ENCODE measurements at regions not wholly inside any gene's neighbourhood (a gene's known extent, or its start where the extent isn't known, plus 50 kb on each side); places are given as distances from the start of the nearest gene placed in this dataset.

DNA sequence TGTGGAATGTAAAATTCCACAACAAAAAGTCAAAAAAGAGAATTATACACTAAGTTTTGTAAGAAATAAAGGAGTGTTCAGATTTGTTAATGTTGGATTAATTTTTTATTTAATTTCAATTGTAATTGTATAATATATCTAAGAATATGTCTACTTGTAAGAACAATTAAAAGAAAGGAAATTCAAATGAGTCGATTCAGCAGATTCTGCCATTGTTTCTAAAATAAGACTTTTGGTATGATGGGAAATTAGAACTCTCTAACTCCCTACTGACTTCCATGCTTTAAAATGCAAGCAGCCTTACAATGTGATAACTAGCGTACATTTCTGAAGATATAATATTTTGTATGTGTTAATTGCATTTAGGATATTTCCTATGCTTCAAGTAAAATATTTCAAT, 395.9 kb upstream of the ZNF717 start:
- no peaks in the 10 kb centered on the region for H3K9me3 ChIP-seq (ENCODE audit: low read depth)
- H3K4me1 ChIP-seq (ENCODE audit: low read depth), result no peaks in the 10 kb centered on the region
- no peak overlapping the region for H3K27ac ChIP-seq
- TF ChIP-seq, protein P1, sequence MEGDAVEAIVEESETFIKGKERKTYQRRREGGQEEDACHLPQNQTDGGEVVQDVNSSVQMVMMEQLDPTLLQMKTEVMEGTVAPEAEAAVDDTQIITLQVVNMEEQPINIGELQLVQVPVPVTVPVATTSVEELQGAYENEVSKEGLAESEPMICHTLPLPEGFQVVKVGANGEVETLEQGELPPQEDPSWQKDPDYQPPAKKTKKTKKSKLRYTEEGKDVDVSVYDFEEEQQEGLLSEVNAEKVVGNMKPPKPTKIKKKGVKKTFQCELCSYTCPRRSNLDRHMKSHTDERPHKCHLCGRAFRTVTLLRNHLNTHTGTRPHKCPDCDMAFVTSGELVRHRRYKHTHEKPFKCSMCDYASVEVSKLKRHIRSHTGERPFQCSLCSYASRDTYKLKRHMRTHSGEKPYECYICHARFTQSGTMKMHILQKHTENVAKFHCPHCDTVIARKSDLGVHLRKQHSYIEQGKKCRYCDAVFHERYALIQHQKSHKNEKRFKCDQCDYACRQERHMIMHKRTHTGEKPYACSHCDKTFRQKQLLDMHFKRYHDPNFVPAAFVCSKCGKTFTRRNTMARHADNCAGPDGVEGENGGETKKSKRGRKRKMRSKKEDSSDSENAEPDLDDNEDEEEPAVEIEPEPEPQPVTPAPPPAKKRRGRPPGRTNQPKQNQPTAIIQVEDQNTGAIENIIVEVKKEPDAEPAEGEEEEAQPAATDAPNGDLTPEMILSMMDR (IDR thresholded peaks at IDR 0.05; ENCODE audit: low read depth, low read length), result no peak
- H3K36me3 ChIP-seq, result no peaks in the 10 kb centered on the region
- H3K4me3 ChIP-seq, result no peak overlapping the region
- DNase-seq (ENCODE audit: low read depth in 1 of 2, low spot score in 1 of 2), result no peak
- H3K27me3 ChIP-seq, result peaks cover 14% of the 10 kb centered on the region

DNA sequence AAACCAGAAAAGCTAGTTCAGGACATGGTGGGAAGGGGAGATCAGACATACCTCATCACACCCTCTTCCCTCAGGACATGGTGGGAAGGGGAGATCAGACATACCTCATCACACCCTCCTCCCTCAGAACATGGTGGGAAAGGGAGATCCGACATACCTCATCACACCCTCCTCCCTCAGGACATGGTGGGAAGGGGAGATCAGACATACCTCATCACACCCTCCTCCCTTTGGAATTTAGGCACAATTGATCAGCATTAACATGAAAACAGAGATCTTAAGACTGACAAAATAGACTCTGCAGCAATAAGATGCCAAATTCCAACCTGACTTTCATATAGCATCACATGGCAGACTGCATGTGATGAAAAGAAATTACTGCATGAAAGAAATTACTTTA, 412.7 kb upstream of the ZNF717 start:
- TF ChIP-seq, protein P1 (IDR thresholded peaks at IDR 0.05; ENCODE audit: low read depth, low read length), result no peak
- no peak overlapping the region for H3K27ac ChIP-seq
- H3K9me3 ChIP-seq (ENCODE audit: low read depth), result no peaks in the 10 kb centered on the region
- DNase-seq (ENCODE audit: low read depth in 1 of 2, low spot score in 1 of 2), result no peak
- no peaks in the 10 kb centered on the region for H3K36me3 ChIP-seq
- no peaks in the 10 kb centered on the region for H3K4me1 ChIP-seq (ENCODE audit: low read depth)
- H3K27me3 ChIP-seq, result peaks cover 71% of the 10 kb centered on the region
- no peak overlapping the region for H3K4me3 ChIP-seq

DNA sequence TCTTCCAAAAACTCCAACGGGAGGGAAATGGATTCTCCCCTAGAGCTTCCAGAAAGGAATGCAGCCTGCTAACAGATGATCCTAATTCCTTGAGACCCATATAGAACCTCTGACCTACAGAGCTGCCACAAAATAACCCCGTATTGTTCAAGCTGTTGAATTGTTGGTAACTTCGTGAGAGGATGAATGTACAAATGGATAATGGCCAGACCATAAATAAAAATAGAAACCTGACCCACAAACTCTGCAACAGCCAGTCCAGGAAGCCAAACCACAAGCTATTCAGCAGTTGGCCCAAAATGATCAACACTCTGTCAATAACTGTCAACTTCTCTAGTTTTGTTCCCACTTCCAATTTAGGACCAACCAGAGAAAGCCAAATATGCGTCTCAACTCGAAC, 414.0 kb upstream of the ZNF717 start:
- TF ChIP-seq, protein P1 (IDR thresholded peaks at IDR 0.05; ENCODE audit: low read depth, low read length), result no peak
- Histone ChIP-seq H3K9me3 (ENCODE audit: low read depth) (no peaks in the 10 kb centered on the region), H3K4me3 (no peak overlapping the region), H3K36me3 (no peaks in the 10 kb centered on the region), H3K27ac (no peak overlapping the region), H3K4me1 (ENCODE audit: low read depth) (no peaks in the 10 kb centered on the region), H3K27me3 (peaks cover 79% of the 10 kb centered on the region)
- no peak for DNase-seq (ENCODE audit: low read depth in 1 of 2, low spot score in 1 of 2)

DNA sequence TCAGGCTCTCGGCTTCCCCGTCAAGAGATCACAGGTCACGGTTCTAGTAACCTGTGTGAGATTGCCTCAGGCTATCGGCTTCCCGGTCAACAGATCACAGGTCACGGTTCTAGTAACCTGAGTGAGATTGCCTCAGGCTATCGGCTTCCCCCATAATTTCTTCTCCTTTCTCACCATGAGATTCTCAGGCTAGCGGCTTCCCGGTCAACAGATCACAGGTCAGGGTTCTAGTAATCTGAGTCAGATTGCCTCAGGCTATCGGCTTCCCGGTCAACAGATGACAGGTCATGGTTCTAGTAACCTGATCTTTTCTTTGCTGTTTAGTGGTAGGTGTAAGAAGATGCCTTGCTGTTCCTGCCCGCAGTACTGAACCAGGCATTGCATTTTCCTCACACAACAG, 418.2 kb upstream of the ZNF717 start:
- no peak for DNase-seq (ENCODE audit: low read depth in 1 of 2, low spot score in 1 of 2)

DNA sequence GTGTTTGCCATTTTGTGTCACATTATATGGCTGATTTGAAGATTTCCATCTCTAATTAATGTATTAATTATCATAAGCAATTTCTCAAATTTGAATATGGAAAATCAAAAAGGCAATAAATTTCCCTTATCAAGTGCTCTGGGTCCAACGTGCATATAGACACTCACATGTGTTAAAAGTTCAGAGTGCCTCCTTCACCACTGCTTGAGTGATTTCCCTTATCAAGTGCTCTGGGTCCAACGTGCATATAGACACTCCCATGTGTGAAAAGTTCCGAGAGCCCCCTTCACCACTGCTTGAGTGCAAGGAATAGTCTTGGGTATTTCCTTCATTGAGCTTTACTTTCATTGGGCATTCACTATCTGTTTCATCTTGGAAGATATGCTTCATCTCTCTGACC, 421.0 kb upstream of the ZNF717 start:
- TF ChIP-seq, protein P1 (IDR thresholded peaks at IDR 0.05; ENCODE audit: low read depth, low read length), result no peak
- no peak overlapping the region for H3K4me3 ChIP-seq
- peak in 1 of 2 donors; percentile 90 for DNase-seq (ENCODE audit: low read depth in 1 of 2, low spot score in 1 of 2)

More for the DNA sequence above, 418.2 kb upstream of the ZNF717 start:
- TF ChIP-seq, protein P1 (IDR thresholded peaks at IDR 0.05; ENCODE audit: low read depth, low read length), result no peak
- H3K4me1 ChIP-seq (ENCODE audit: low read depth), result no peaks in the 10 kb centered on the region
- peaks cover 75% of the 10 kb centered on the region for H3K27me3 ChIP-seq
- H3K4me3 ChIP-seq, result no peak overlapping the region
- H3K9me3 ChIP-seq (ENCODE audit: low read depth), result no peaks in the 10 kb centered on the region
- no peak overlapping the region for H3K27ac ChIP-seq
- no peaks in the 10 kb centered on the region for H3K36me3 ChIP-seq

GRCh38 chr3:76212679-76213078, 427.3 kb upstream of the ZNF717 start:
- peaks cover 4% of the 10 kb centered on the region for H3K9me3 ChIP-seq (ENCODE audit: low read depth)
- no peak for DNase-seq (ENCODE audit: low read depth in 1 of 2, low spot score in 1 of 2)
- no peaks in the 10 kb centered on the region for H3K36me3 ChIP-seq
- TF ChIP-seq, protein P1 (IDR thresholded peaks at IDR 0.05; ENCODE audit: low read depth, low read length), result no peak
- no peaks in the 10 kb centered on the region for H3K4me1 ChIP-seq (ENCODE audit: low read depth)
- peaks cover 33% of the 10 kb centered on the region for H3K27me3 ChIP-seq
- H3K4me3 ChIP-seq, result no peak overlapping the region
- no peak overlapping the region for H3K27ac ChIP-seq

More for the DNA sequence above, 421.0 kb upstream of the ZNF717 start:
- H3K27me3 ChIP-seq, result peaks cover 73% of the 10 kb centered on the region
- no peaks in the 10 kb centered on the region for H3K9me3 ChIP-seq (ENCODE audit: low read depth)
- H3K4me1 ChIP-seq (ENCODE audit: low read depth), result no peaks in the 10 kb centered on the region
- H3K27ac ChIP-seq, result no peak overlapping the region
- no peaks in the 10 kb centered on the region for H3K36me3 ChIP-seq

Data from cardiac muscle cell (in vitro differentiated cells and primary cell).